H1 (cell line): ENCODE measurements at regions not wholly inside any gene's neighbourhood (a gene's known extent, or its start where the extent isn't known, plus 50 kb on each side); places are given as distances from the start of the nearest gene placed in this dataset.

Experiments used
- CTCF ChIA-PET: fragments of 300-600 bp; sonication (Branson Sonifier 250); formaldehyde crosslinking; loops from one replicate; lab custom pipeline; 2021; ENCODE audit not compliant: partially characterized antibody; lab: Charles Lee
- POLR2A ChIA-PET: fragments of 300-600 bp; sonication (Branson Sonifier 250); formaldehyde crosslinking; loops from one replicate; lab custom pipeline; 2021; ENCODE audit warnings: inconsistent platforms; ENCODE audit not compliant: partially characterized antibody; lab: Charles Lee
- DNase-seq, 2 experiments: peaks; one replicate each; pipeline versions ENCODE4 v3.0.0 to v3.0.0-alpha.2; 2010 to 2022; ENCODE audit warnings: low spot score in 2 of 2, low read depth in 1 of 2, mixed read lengths in 1 of 2
- FAIRE-seq: peaks from 2 replicates; lab custom pipeline; 2011; peaks lifted over from hg19 to GRCh38; lab: Jason Lieb, UNC
- H2AFZ ChIP-seq: 2 replicates; pipeline ENCODE4 v1.8.1; 2012; ENCODE audit warnings: low read length, inconsistent platforms
- H2AK5ac ChIP-seq: 2 replicates; pipeline ENCODE4 v1.6.1; 2013; ENCODE audit warnings: low read depth, low read length
- H2BK120ac ChIP-seq: replicated peaks from 2 replicates; pipeline ENCODE3; 2013; ENCODE audit warnings: low read depth, low read length, inconsistent platforms
- H2BK12ac ChIP-seq: 2 replicates; pipeline ENCODE4 v1.6.1; 2013; ENCODE audit warnings: low read depth, low read length
- H2BK15ac ChIP-seq: 2 replicates; pipeline ENCODE4 v1.6.1; 2013; ENCODE audit warnings: low read length
- H2BK20ac ChIP-seq: 2 replicates; pipeline ENCODE4 v1.6.1; 2013; ENCODE audit warnings: low read length
- H2BK5ac ChIP-seq: 2 replicates; pipeline ENCODE4 v1.6.1; 2013; ENCODE audit warnings: low read depth, low read length
- H3K14ac ChIP-seq: 2 replicates; pipeline ENCODE4 v1.6.1; 2013; ENCODE audit warnings: inconsistent platforms; ENCODE audit not compliant: insufficient read length
- H3K18ac ChIP-seq: 2 replicates; pipeline ENCODE4 v1.6.1; 2013; ENCODE audit warnings: low read length; ENCODE audit errors: extremely low read depth
- H3K23ac ChIP-seq: 2 replicates; pipeline ENCODE4 v1.6.1; 2013; ENCODE audit warnings: inconsistent platforms; ENCODE audit not compliant: insufficient read length
- H3K23me2 ChIP-seq: 2 replicates; pipeline ENCODE4 v1.6.1; 2013; ENCODE audit warnings: low read depth, low read length
- H3K27ac ChIP-seq: 2 replicates; pipeline ENCODE4 v1.6.1; 2011; ENCODE audit warnings: low read depth, low read length, inconsistent platforms
- H3K27me3 ChIP-seq, 4 experiments: replicated peaks in 1 of 4; 1 replicate in 1 of 4; 2 replicates in 3 of 4; pipeline versions ENCODE4 v1.6.1 to v1.8.1; 2011 to 2013; ENCODE audit warnings: low read length in 3 of 4, mild to moderate bottlenecking in 3 of 4, inconsistent platforms in 2 of 4, mixed read lengths in 2 of 4, moderate library complexity in 1 of 4; ENCODE audit not compliant: control insufficient read depth in 3 of 4, insufficient read depth in 3 of 4; ENCODE audit errors: extremely low read depth in 1 of 4
- H3K36me3 ChIP-seq, 4 experiments: 2 replicates each; pipeline versions ENCODE4 v1.6.1 to v1.8.1; 2011 to 2013; ENCODE audit warnings: mild to moderate bottlenecking in 4 of 4, low read length in 3 of 4, moderate library complexity in 2 of 4, control low read depth in 1 of 4, inconsistent platforms in 1 of 4; ENCODE audit not compliant: insufficient read depth in 4 of 4, control insufficient read depth in 2 of 4
- H3K4ac ChIP-seq: replicated peaks from 2 replicates; pipeline ENCODE3; 2013; ENCODE audit warnings: low read length, low read depth, mixed read lengths, inconsistent platforms; ENCODE audit not compliant: insufficient read length
- H3K4me1 ChIP-seq, 4 experiments: replicated peaks in 1 of 4; 1 replicate in 1 of 4; 2 replicates in 3 of 4; pipeline versions ENCODE4 v1.6.1 to v1.8.1; 2011 to 2013; ENCODE audit warnings: low read length in 3 of 4, inconsistent platforms in 2 of 4, mixed read lengths in 1 of 4; ENCODE audit not compliant: insufficient read depth in 4 of 4, control insufficient read depth in 3 of 4
- H3K4me2 ChIP-seq, 2 experiments: 2 replicates each; pipeline versions ENCODE4 v1.6.1 to v1.8.1; 2011 to 2013; ENCODE audit warnings: low read depth in 2 of 2, low read length in 2 of 2, control low read depth in 1 of 2, inconsistent platforms in 1 of 2, mild to moderate bottlenecking in 1 of 2; ENCODE audit not compliant: insufficient read depth in 1 of 2
- H3K4me3 ChIP-seq, 4 experiments: fragments of 200-600, 300-600 bp in 1 of 4; sonication (generic), shearing (Covaris generic), sonication (Bioruptor Twin) in 1 of 4; 2 replicates each; pipeline versions ENCODE4 v1.5.1 to v1.8.1; 2011 to 2016; ENCODE audit warnings: low read length in 4 of 4, low read depth in 3 of 4, control low read depth in 2 of 4, inconsistent platforms in 2 of 4, mild to moderate bottlenecking in 2 of 4, mixed read lengths in 1 of 4, moderate library complexity in 1 of 4; ENCODE audit not compliant: insufficient read depth in 2 of 4; ENCODE audit errors: extremely low read depth in 1 of 4
- H3K56ac ChIP-seq: replicated peaks from 2 replicates; pipeline ENCODE3; 2013; ENCODE audit warnings: low read depth, mild to moderate bottlenecking, mixed read lengths, low read length, inconsistent platforms; ENCODE audit not compliant: insufficient read length
- H3K79me1 ChIP-seq: 2 replicates; pipeline ENCODE4 v1.6.1; 2013; ENCODE audit warnings: low read depth, low read length, control low read depth
- H3K79me2 ChIP-seq, 2 experiments: 2 replicates each; pipeline versions ENCODE4 v1.6.1 to v1.8.1; 2012 to 2013; ENCODE audit warnings: low read length in 2 of 2, mild to moderate bottlenecking in 2 of 2, inconsistent platforms in 1 of 2; ENCODE audit not compliant: insufficient read depth in 2 of 2, control insufficient read depth in 1 of 2
- H3K9ac ChIP-seq, 4 experiments: replicated peaks in 1 of 4; 1 replicate in 1 of 4; 2 replicates in 3 of 4; pipeline versions ENCODE4 v1.6.1 to v1.8.1; 2011 to 2013; ENCODE audit warnings: low read depth in 3 of 4, low read length in 3 of 4, control low read depth in 2 of 4, mild to moderate bottlenecking in 2 of 4, moderate library complexity in 2 of 4, inconsistent platforms in 1 of 4; ENCODE audit errors: extremely low read depth in 1 of 4
- H3K9me3 ChIP-seq, 2 experiments: 2 replicates each; pipeline versions ENCODE4 v1.6.1 to v1.8.1; 2012 to 2013; ENCODE audit warnings: mild to moderate bottlenecking in 2 of 2, moderate library complexity in 2 of 2, control low read depth in 1 of 2, inconsistent platforms in 1 of 2, low read depth in 1 of 2, low read length in 1 of 2, mixed read lengths in 1 of 2; ENCODE audit not compliant: insufficient read depth in 2 of 2
- H4K20me1 ChIP-seq, 2 experiments: replicated peaks in 1 of 2; 2 replicates each; pipeline versions ENCODE3 to v1.8.1; 2011 to 2013; ENCODE audit warnings: inconsistent platforms in 2 of 2, low read length in 2 of 2, mild to moderate bottlenecking in 1 of 2; ENCODE audit not compliant: insufficient read depth in 2 of 2, control insufficient read depth in 1 of 2
- H4K5ac ChIP-seq: 2 replicates; pipeline ENCODE4 v1.6.1; 2013; ENCODE audit warnings: low read length, low read depth, mixed read lengths, inconsistent platforms; ENCODE audit not compliant: insufficient read length
- H4K8ac ChIP-seq: 2 replicates; pipeline ENCODE4 v1.8.0; 2013; ENCODE audit warnings: mild to moderate bottlenecking, moderate library complexity, low read length, inconsistent platforms; ENCODE audit not compliant: insufficient read depth; ENCODE audit errors: extremely low read depth
- H4K91ac ChIP-seq: replicated peaks from 2 replicates; pipeline ENCODE3; 2013; ENCODE audit warnings: low read length, mixed read lengths, inconsistent platforms; ENCODE audit not compliant: insufficient read length
- EZH2 ChIP-seq: fragments of 200-600 bp; sonication (generic); IDR thresholded peaks from 2 replicates; pipeline ENCODE4 v1.7.1; 2012; ENCODE audit warnings: low read depth, mild to moderate bottlenecking, moderate library complexity, low read length, inconsistent platforms; ENCODE audit not compliant: severe bottlenecking
- KDM5A ChIP-seq: fragments of 200-600 bp; IDR thresholded peaks from 2 replicates; pipeline ENCODE4 v1.7.1; 2012; ENCODE audit warnings: mild to moderate bottlenecking, low read length, inconsistent platforms, mixed read lengths
- RXRA ChIP-seq: IDR thresholded peaks from 2 replicates; pipeline ENCODE4 v1.6.1; 2011; ENCODE audit warnings: low read depth, mild to moderate bottlenecking, low read length, moderate library complexity; ENCODE audit not compliant: insufficient read depth
- SIX5 ChIP-seq: IDR thresholded peaks from 2 replicates; pipeline ENCODE4 v1.6.1; 2011; ENCODE audit warnings: mild to moderate bottlenecking, low read depth, low read length
- SRF ChIP-seq: IDR thresholded peaks from 2 replicates; pipeline ENCODE4 v1.6.1; 2011; ENCODE audit warnings: mild to moderate bottlenecking, low read depth, low read length, moderate library complexity
- TBP ChIP-seq: IDR thresholded peaks from 2 replicates; pipeline ENCODE4 v1.6.1; 2011; ENCODE audit warnings: low read depth, low read length, improper control_type of control experiment
- ZNF274 ChIP-seq: IDR thresholded peaks from 2 replicates; pipeline ENCODE4 v1.7.0; 2012; ENCODE audit warnings: low read length, borderline replicate concordance; ENCODE audit errors: extremely low read depth
- WGBS, 2 experiments: shearing (Covaris generic) in 1 of 2; methylation state at CpG; one replicate each; pipeline versions ENCODE4 v1.1.6 to v1.1.7; 2013 to 2015; ENCODE audit warnings: low lambda C conversion rate in 2 of 2, mixed read lengths in 2 of 2, inconsistent platforms in 1 of 2, low coverage in 1 of 2, missing lambda C conversion rate in 1 of 2; ENCODE audit not compliant: insufficient replicate concordance in 2 of 2, insufficient coverage in 1 of 2, insufficient read length in 1 of 2; ENCODE audit errors: extremely low coverage in 1 of 2, missing lambda C conversion rate in 1 of 2; 5-methylcytosine and 5-hydroxymethylcytosine counted together
- TF ChIP-seq, protein P1 (sequence below): IDR thresholded peaks from 2 replicates; pipeline ENCODE4 v1.6.1; 2012; ENCODE audit warnings: low read length, inconsistent platforms

DNA sequence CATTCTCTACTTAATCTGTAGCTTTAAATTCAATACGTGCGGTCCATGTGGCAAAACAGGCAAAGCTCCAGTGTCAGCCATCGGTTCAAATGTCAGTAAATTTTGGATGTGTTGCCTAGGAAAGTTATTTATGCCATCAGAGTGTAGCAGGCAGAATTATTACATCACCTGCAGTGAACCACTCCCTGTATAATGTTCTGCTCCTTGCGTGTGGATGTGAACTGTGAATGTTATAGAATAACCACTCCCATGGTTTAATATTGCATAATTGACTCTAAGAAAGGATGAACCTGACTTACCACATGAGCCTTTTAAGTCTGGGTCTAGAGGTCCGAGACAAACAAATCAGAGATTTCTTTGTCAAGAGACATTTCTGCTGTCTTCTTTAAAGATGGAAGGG lies 145.5 kb downstream of the GOLIM4 start:
- Histone ChIP-seq H2BK5ac (no peak overlapping the region), H3K27ac (no peak overlapping the region), H3K23ac (no peak overlapping the region), H3K4me2 (no peak overlapping the region), H3K23me2 (no peaks in the 10 kb centered on the region), H2AFZ (no peak overlapping the region; the same call in 1 of the 2 replicates), H3K9ac (no peak overlapping the region), H4K8ac (no peak overlapping the region), H2BK15ac (no peak overlapping the region), H3K4me3 (no peak overlapping the region), H3K27me3 (no peaks in the 10 kb centered on the region), H3K79me2 (no peaks in the 10 kb centered on the region), H3K56ac (no peak overlapping the region), H2BK12ac (no peak overlapping the region), H3K4ac (no peak overlapping the region), H2BK120ac (no peak overlapping the region), H2AK5ac (no peak overlapping the region), H3K14ac (no peak overlapping the region), H4K91ac (no peak overlapping the region), H2BK20ac (no peak overlapping the region), H3K4me1 (peaks cover 0 to 3% (median 0%) of the 10 kb centered on the region in 4 experiments; a peak in 1 of 7 replicates), H4K5ac (no peak overlapping the region), H4K20me1 (no peaks in the 10 kb centered on the region), H3K36me3 (no peaks in the 10 kb centered on the region), H3K18ac (no peak overlapping the region), H3K79me1 (no peaks in the 10 kb centered on the region), H3K9me3 (no peaks in the 10 kb centered on the region)
- no peak for DNase-seq
- POLR2A ChIA-PET, result no interaction called here
- TF ChIP-seq, protein P1, sequence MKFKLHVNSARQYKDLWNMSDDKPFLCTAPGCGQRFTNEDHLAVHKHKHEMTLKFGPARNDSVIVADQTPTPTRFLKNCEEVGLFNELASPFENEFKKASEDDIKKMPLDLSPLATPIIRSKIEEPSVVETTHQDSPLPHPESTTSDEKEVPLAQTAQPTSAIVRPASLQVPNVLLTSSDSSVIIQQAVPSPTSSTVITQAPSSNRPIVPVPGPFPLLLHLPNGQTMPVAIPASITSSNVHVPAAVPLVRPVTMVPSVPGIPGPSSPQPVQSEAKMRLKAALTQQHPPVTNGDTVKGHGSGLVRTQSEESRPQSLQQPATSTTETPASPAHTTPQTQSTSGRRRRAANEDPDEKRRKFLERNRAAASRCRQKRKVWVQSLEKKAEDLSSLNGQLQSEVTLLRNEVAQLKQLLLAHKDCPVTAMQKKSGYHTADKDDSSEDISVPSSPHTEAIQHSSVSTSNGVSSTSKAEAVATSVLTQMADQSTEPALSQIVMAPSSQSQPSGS, result no peak
- no peak for TF ChIP-seq SRF
- TF ChIP-seq ZNF274, result no peak
- no peak for TF ChIP-seq RXRA
- TF ChIP-seq TBP, result no peak
- no peak for TF ChIP-seq KDM5A
- TF ChIP-seq SIX5, result no peak
- TF ChIP-seq EZH2, result no peak
- no peak for FAIRE-seq
- CTCF ChIA-PET, result interaction anchor here (0.8 to 1.8 kb wide), 5 partner anchors 17 to 915 kb away, joined by 3 to 7 read pairs (median 3); no protein-coding TSS in a partner anchor
- WGBS, 2 experiments, result 92% methylated on average over 5 of the region's 5 CpGs; no CpG with 5 or more reads in 1 of the 2 experiments
